Activated CD4-positive, alpha-beta T cell treated with anti-CD3 and anti-CD28 coated beads, Interleukin-2, amount 50 U/mL, for 4 hours (primary cell): ENCODE measurements at regions not wholly inside any gene's neighbourhood (a gene's known extent, or its start where the extent isn't known, plus 50 kb on each side); places are given as distances from the start of the nearest gene placed in this dataset.
"Not testable (repeated sequence)": the region's sequence is repeated elsewhere in the genome, so short reads cannot be mapped to it uniquely, and the experiment has no call there.

ENCODE experiments used
- DNase-seq, 2 experiments: peaks; one replicate each; pipeline ENCODE4 v3.0.0-alpha.2; 2020

DNA sequence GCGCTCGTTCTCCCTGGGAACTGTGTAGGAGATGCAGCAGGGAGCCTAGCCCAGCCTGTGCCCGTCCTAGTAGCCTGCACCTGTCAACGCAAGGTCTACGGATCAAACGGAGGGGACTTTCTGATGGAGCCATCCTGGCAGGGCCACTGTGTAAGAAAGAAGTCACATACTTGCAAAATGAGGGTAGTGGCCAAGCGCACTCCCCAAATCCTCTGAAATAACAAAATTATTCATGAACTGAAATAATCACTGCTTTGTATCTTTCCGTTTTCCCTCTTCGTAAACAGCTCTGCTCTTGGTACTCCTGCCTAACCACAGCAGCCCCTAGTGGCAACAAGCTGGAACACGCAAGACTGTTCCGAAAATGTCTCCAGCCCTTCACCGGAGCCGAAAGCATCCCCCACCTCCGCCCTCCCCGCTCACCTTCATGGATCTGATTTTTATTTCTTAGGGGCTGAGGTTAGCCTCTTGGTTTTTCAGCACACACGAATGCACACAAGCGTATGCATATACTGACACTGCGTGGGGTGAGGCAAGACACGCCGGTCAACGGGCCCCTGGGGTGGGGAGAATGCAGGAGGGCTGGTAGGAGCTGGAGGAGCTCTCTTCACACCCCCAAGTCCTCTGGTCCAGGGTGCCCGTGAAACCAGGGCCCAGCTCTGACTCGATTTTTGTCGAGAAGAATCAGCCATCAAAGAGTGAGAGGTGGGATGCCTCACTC lies 100.8 kb downstream of the ABCC12 start:
- DNase-seq, result peak in 1 of 2 experiments; percentile 2

DNA sequence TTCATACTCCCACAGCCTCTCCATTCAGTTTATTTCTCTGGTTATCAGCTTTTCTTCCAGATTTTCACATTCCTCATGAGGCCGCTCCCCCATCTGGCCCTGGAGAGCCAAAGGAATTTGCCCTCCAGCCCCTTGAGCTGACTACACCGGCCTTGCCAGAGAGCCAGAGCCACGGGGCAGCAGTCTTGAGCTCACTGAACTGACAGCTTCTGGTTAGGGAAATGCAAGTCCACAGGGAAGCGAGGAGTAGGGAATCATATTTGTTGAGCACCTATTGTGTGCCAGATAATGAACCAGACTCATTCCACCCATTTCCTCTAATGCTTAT lies 102.4 kb downstream of the ABCC12 start:
- no peak for DNase-seq

DNA sequence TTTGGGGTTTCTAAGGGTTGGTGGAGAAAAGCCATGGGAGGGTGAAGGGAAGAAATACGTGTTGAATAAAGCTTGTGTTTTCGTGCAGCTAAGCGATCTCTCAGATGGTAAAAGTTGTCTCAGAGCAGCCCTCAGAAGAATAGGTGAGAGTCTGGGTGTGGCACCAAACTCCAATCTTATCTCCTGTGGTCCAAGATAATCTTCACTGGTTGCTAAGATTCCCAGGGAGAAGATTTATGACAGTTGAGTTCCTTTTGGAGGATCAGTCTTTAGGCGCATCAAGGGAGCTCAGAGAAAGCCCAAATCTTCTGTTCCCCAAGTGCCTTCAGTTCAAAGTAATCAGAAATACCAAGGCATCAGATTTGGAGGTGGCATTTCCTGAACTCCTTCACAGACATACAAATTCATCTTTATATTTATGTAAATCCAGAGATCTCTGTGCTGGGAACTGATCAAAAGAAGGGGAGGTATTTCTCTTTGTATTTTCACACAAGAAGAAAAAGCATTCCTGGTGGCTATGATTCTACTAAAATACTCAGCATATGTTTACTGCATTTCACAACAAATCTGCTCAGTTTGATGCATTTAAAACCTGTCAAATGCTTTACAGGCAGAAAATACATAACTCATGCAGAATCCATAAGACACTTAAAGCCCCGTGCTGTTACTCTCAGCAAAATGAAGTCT lies 102.9 kb downstream of the ABCC12 start:
- DNase-seq, result no peak

DNA sequence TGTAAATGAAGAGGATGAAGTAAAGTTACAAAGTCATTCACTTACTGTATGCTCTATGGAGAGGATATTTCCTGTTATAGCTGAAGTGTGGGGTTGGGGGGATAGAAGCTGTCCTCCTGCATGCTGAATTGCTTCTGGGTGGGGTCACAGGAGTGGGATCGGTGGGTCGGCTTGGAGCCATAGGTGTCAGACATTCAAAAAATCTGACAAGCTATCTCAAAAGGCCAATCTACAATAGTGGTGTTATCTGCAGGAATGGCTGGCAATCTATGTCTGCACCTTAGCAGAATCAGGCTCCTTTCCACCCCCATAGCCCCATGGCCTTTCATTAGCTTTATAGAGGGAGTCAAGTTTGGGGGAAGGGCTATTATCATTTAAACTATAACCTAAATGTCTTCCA lies 104.9 kb downstream of the ABCC12 start:
- no peak for DNase-seq

DNA sequence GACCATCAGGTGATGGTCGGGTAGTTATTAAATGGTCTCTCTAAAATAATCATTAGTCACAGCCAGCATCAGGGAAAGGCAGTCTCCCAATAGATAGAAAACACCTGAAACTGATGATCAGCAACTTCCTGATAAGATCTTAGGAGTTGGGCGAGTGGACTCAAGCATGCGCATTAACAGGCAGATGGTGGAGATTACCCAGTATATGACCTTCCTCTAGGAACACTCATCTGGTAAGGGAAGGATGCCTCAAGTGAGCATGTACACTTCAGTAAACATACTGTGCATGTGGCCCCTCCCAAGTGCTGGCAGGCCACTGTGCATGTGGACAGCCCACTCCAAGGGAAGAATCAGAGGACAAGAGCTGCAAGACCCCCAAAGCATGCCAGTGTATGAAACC lies 105.9 kb downstream of the ABCC12 start:
- DNase-seq, result no peak

DNA sequence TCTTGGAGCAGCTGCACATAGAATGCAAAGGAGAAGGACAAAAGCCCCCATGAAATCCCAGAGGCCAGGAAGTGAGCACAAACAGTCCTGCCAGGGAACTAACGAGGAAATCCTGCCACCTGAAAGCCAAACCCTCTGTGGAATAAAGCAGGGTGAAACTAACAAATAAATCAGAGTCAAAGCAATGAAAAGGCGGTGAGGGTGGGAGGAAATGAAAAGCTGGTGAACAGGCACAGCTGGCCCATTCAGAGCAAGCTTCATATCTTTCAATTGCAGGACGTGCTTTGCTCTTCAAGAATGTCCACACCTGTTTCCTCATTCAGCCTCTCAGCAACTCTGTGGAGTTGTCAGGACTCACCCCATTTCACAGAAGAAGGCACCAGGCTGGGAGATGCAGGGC lies 108.1 kb downstream of the ABCC12 start:
- no peak for DNase-seq

DNA sequence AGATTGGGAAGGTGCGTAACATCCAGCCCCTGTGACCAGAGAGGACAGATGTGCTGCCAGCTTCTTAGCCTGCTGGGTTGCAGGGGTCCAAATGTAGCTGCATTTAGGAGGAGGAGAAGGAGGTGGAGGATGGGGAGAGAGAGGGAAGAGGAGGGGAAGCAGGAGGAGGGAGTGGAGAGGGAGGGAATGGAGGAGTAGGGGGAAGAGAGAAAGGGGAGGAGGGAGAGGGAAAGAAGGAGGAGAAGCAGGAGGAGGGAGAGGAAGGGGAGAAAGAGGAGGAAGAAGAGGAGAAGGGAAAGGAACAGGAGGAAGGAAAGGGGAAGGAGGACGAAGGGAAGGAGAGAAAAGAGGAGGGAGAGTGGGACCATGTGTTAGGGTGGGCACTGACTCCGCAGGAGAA lies 108.6 kb downstream of the ABCC12 start:
- DNase-seq, result no peak

DNA sequence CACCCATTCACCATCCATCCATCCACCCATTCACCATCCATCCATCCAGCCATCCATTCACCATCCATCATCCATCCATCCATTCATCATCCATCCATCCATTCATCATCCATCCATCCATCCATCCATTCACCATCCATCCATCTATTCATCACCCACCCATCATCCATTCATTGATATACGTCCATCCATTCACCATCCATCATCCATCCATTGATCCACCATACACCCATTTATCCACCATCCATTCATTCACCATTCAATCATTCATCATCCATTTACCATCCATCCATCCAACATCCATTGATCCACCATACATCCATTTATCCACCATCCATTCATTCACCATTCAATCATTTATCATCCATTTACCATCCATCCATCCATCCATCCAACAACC lies 111.7 kb downstream of the ABCC12 start:
- DNase-seq, result no peak

DNA sequence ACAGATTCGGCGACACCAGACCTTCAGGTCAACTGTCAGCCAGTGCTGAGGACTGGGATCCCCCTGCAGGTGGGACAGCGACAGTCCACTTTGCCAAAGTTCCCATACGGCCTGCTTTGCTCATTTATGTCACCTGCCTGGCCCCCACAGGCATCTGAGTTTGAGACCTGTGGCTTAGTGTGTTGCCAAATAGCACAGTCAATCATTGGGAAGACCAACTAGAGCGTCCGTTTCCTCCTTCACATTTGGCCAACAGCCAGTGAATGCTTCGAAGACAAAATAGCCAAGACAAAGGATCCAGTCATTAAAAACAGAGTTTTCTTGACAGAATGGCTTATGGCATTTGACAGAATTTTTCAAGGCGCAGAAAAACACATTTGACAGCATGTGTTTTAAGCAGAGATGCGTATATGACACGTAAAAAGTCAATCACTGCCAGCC lies 113.8 kb downstream of the ABCC12 start:
- no peak for DNase-seq

DNA sequence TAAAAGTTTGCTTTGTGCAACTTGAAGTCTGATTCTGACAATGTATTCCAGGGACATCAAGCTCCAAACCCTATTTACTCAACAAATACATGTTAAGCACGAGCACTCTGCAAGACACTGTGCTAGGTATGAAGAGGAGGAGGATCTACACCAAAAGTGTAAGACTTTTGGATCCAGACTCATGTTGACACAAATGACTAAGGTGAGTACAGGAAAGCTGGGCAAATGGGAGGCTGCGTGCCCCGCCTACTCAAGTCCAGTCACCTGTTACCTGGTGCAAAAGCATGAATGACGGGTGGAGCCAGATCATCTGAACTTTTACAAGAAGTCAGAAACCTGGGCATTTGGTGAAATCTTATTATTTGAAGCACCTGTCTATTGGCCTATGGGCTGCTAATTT lies 120.7 kb downstream of the ABCC12 start:
- DNase-seq, result no peak

DNA sequence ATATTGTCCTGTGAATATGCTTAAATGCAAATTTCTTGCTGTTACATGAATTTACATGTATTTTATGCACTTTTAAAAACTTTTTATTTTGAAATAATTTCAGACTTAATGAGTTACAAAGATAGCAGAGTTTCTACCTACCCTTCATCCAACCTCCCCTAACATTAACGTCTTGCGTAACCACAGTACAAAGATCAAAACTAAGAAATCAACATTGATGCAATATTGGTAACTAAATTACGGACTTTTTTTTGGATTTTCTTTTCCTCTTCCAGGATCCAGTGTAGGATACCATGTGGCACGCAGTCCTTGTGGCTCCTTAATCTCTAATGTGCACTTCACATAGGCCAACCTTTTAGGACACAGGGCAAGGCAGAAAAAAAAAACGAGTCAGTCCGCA lies 124.9 kb downstream of the ABCC12 start:
- DNase-seq, result no peak

DNA sequence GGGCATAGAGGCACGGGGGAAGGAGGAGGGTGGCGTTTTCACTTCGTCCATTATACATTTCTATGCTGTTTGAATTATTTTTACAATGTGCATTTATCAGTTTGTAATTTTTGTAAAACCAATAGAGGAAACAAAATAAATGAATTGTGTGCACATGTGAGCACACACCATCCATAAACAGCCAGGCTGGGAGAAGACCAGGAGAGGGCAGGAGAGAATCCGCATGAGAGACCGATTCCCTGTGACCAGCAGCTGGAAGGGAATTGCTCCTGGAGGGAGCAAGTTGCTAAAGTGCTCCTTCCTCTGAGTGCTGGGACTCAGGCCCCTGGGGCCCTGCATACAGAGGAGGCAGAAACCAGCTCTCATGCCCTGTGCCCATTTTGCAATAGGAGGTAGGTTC lies 126.0 kb downstream of the ABCC12 start:
- no peak for DNase-seq

DNA sequence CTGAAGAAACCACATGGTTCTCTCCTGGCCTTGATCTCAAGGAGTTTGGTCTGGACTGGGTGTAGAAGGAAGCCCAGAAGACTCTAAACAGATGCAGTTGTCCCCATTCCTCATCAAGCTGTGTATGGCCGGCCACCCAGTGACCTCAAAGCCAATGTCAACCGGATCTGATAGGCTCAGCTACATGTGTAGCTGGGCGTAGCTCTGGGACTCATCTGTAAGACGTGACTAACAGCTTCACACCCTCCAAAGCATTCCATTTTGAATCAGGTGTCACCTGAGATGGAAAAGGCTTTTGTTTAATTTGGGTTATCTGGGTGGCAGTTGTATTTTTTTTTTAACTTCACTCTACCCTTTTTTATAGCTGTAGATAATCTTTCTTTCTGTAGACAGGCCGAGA lies 130.4 kb downstream of the ABCC12 start:
- DNase-seq, result no peak

DNA sequence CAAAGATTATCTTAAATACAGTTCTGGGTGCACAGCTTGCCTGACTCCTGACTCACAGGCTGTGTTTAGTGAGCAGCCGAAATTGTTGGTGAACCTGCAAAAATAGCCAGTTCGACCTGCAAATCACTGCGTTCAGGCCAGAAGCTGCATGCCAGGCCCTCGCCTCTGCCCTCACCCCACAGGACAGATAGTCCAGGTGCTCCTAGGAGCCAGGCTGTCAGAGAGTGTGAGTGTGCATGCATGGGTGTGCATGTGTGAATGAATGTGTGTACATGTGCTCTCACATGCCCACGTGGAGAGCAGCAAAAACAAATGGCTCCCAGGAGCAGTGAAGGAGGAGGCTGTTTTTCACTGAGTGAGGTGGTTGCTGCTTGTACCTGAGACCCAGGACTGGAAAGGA lies 131.8 kb downstream of the ABCC12 start:
- DNase-seq, result no peak

DNA sequence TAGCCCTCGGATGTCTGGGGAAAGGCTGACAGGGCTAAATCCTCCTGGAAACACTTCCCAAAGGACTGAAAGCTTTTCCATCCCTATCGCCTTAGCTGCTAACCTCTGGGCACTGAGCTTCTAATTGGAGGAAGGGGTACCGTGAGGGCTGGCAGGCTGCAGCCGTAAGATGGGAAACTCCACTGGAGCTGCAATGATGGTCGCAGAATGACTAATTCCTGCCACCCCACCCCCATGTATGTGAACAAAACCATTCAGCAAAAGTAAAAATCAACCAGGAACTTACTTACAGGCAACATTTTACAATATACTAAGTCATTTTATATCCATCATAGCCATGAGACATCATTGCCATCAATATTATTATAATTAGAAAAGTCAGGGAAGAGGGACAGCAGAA lies 133.3 kb downstream of the ABCC12 start:
- no peak for DNase-seq

DNA sequence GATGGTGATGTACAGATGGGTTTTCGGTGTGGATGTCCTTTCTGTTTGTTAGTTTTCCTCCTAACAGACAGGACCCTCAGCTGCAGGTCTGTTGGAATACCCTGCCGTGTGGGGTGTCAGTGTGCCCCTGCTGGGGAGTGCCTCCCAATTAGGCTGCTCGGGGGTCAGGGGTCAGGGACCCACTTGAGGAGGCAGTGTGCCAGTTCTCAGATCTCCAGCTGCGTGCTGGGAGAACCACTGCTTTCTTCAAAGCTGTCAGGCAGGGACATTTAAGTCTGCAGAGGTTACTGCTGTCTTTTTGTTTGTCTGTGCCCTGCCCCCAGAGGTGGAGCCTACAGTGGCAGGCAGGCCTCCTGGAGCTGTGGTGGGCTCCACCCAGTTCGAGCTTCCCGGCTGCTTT lies 135.2 kb downstream of the ABCC12 start:
- DNase-seq, result not testable (repeated sequence)

DNA sequence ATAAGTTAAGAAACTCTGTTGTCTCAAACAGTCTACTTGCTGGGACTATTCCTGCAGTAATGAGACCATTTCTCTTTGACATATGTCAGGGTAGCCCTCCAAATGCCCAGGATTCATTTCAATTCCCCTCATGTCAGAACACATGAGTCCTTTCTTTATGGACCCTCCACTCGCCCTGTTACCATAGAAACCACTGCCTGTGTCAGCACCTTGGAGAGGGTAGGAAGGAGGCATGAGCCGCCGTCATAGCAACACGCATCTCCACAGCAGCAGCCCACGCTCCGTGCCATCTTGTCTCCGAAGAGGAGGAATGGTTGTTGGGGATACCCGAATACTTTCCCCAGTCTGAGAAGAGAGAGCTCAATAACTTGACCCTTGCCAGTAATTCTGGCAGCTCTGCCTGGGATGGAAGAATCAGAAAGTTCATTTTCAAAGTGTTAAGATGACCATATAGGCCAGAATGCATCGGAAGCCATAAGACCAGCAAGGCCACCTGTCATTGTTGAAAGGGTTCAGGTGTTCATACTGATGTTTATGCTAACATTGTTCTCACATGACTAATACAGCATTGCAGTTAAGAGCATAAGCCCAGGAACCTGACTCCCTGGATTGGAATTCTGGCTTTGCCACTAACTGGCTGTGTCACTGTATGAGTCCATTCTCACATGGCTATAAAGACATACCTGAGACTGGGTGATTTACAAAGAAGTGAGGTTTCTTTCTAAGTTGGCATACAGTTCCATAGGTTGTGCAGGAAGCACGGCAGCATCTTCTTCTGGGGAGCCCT lies 141.3 kb downstream of the ABCC12 start:
- DNase-seq, result no peak

DNA sequence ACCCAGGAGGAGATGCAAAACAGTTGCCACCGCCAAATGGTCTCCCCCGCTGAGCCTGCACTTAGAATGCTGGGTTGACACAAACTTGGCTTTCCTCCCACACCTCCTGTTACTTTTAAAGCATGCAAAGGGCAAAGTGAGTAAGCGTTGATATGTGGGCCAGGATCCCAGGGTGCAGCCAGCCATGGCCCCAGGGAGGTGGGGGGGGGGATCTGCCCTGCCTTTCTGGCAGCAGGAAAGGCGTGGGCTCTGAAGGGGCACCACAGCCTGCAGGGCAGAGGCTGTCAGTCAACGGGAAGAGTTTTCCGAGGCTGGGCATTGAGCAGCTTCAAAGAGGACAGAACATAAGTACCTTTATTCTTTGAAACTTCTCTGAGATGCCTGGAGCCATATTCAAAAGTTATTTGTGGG lies 142.3 kb downstream of the ABCC12 start:
- DNase-seq, result no peak

DNA sequence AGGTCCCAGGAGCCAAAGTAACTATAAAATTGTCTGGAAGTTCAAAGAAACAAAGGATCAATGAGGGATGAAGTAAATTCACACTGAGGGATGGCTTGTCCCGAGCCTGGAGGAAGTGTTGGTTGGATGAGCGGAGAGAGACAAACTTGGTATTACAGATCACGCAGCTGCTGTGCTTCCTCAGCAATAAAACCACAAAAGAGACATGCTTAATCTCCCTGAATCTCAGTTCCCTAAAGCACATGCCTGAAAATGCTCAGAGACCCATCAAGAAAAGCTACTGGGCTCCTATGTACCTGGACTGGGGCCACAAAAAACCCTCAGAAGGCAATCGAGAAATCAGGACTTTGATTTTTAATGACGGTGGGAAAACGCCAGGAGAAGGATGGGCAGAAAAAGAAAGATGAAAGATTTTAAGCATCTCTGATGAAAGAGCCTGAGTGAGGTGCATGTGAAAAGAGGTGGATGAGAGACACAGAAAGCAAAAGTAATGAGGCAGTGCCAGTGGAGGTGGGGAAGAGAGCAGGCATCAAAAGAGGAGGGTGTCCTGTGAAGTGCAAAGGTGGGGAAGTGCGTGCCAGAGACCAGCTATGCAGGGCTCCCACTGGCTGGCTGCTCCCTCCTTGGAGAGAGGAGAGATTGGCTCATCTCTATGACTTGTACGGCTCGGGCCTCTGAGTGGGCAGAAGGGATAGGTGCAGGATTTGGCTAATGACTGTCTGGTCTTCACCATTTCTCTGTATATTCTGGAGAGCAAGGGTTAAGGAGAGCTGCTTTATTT lies 143.7 kb downstream of the ABCC12 start:
- DNase-seq, result no peak

DNA sequence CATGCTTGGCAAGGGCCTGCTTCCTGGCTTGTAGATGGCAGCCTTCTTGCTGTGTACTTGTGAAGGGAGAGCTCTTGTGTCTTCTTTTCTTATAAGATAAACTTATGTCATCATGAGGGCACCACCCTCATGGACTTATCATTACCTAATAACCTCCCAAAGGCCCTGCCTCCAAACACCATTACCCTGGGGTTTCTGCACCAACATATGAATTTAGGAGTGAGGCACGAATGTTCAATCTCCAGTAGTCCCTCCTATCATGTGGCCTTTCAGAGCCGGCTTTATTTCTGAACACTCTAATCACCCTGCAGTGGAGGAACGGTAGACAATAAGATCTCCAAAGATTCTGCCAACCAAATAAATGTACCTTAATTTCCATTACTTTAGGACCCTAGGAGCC lies 144.3 kb downstream of the ABCC12 start:
- DNase-seq, result no peak

DNA sequence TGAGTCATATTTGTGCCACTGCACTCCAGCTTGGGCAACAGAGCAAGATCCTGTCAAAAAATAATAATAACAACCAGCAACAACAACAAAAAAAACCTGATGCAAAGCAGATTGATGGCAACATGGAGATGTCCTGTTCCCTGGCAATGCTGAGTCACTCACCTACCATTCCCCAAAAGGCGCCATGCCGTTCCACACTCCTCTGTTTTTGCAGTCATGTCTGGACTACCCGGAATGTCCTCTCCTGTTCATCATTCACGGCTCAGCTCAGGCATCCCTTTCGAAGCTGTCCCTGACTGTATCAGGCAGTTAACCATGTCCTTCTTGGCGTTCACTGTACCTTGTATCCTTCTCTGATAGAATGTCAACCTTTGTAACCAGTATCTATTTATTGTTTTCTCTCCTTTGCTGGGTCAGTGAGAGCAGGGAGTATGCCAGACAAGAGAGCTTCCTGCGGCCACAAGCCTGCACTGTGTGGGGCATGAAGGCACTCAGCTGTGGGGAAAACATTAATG lies 147.7 kb downstream of the ABCC12 start:
- DNase-seq, result no peak

DNA sequence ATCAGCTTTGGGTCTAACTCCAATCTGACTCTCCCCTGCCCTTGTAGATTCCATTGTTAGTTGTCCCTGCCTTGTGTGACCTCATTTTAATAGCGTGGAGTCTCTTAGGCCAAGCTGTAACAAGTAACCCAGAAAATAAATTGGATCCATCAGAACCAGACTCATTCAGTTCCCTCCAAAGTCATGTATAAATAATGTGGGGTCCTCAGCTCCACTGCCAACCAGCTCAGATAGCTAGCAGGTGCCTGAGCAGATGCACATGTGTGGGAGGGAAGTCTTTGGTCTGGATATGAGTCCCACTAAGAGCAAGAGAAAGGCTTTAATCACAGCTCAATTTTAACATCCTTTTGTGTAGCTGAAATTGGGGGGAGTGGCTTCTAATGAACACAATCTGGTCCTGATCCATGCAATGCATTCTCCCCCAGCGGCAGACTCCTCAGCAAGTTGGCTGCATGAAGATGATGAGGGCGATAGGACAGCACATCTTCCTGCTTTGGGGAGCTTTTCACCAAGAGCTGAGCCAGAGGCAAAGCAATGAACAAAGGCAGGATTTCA lies 151.6 kb downstream of the ABCC12 start:
- no peak for DNase-seq
